GM18951 (cell line): ENCODE measurements at regions not wholly inside any gene's neighbourhood (a gene's known extent, or its start where the extent isn't known, plus 50 kb on each side); places are given as distances from the start of the nearest gene placed in this dataset.

ENCODE experiments used
- POLR2A ChIP-seq: IDR thresholded peaks from 4 replicates; pipeline ENCODE4 v1.6.1; 2011; ENCODE audit warnings: mild to moderate bottlenecking; ENCODE audit not compliant: insufficient read length, insufficient read depth; ENCODE audit errors: extremely low read depth
- in situ Hi-C: fragments of 300-500 bp; cut with MboI; formaldehyde crosslinking; loops from one replicate; pipeline ENCODE4 v1.12.0; 2022; ENCODE audit warnings: low sequenced_read_pairs, mixed read lengths, inconsistent platforms; ENCODE audit not compliant: unreplicated experiment

DNA sequence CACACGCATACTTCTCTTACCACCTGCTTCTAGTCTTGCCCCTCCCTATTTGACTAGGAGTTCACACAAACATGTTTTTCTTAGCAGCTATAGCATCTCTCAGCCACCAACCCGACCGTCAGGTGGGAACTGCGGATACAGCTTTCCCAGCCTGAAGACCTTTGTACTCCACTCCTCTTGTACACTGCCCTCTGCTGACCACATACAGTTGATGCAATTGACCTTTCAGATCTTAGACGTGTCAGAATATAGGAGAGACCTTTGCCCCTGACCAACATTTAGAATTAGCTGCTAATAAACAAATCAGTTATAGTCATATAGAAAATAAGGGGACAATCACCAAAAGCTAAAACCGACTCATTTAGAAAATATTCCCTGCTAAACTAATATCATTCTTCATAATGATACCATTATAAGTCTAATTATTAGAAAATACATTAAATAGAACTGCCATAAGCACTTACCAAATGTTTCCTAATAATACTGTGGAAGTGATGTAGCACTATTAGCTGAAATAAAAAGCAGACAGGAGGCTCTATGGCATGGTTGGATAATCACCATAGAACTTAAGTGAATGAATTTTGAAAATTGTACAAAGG is 208.4 kb downstream of the RAD51AP2 start:
- in situ Hi-C loops: loop anchor here (25.0 kb wide), 1 partner anchor 548 kb away; no protein-coding TSS in a partner anchor

DNA sequence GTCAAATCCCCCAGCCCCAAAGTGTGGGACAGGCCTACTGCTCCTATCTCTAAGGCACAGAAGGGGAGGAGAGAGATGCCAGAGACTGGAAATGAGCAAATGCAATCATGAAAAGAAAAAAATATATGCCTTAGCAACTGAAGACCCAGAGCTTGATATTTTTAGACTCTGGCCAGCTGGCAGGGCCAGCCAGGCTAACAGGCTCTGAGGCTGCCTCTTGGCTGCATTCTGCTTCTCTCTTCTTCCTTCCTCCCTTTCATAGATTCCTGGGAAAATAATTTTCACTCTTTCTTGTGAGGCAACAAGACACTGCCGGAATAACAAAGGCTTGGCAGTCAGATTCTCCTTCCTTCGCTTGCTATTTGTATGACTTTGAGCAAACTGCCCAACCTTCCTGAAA is 209.1 kb downstream of the RAD51AP2 start:
- TF ChIP-seq POLR2A: no peak
- in situ Hi-C loops: loop anchor here (25.0 kb wide), 1 partner anchor 547 kb away; no protein-coding TSS in a partner anchor

More for the DNA sequence above, 208.4 kb downstream of the RAD51AP2 start:
- TF ChIP-seq POLR2A: no peak

- in situ Hi-C loops: loop anchor here (25.0 kb wide), 1 partner anchor 544 kb away; no protein-coding TSS in a partner anchor
- TF ChIP-seq POLR2A: no peak
Measured at GRCh38 chr2:17306706-17307105, 211.5 kb downstream of the RAD51AP2 start.

GRCh38 chr2:17306219-17306618 is 212.0 kb downstream of the RAD51AP2 start:
- TF ChIP-seq POLR2A: no peak

GRCh38 chr2:17303521-17303920 is 214.7 kb downstream of the RAD51AP2 start:
- TF ChIP-seq POLR2A: no peak
- in situ Hi-C loops: loop anchor here (25.0 kb wide), 1 partner anchor 541 kb away; no protein-coding TSS in a partner anchor

More at GRCh38 chr2:17306219-17306618, 212.0 kb downstream of the RAD51AP2 start:
- in situ Hi-C loops: loop anchor here (25.0 kb wide), 1 partner anchor 544 kb away; no protein-coding TSS in a partner anchor

- TF ChIP-seq POLR2A: no peak
- in situ Hi-C loops: loop anchor here (25.0 kb wide), 1 partner anchor 541 kb away; no protein-coding TSS in a partner anchor
Measured at GRCh38 chr2:17303054-17303453, 215.2 kb downstream of the RAD51AP2 start.

DNA sequence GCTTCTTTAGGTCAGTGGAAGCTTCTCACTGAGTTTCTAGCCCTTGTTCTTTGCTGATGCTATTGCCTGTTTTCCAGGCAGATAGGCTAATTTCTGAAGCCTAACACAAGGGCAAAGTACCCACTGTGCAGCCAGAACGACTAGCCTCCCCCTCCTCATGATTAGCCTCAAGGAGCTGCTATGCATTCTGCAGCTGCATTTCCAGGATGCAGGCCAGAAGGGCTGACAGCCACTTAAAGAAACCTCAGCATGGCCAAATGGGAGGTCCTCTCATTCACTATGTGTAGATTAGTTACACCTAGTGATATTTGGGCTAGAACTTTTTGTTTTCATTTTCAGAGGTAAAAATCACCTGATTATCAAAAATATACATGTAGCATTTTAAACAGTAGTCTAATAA is 216.0 kb downstream of the RAD51AP2 start:
- in situ Hi-C loops: loop anchor here (25.0 kb wide), 1 partner anchor 540 kb away; no protein-coding TSS in a partner anchor
- TF ChIP-seq POLR2A: no peak

GRCh38 chr2:17301437-17301836 is 216.8 kb downstream of the RAD51AP2 start:
- in situ Hi-C loops: loop anchor here (25.0 kb wide), 1 partner anchor 539 kb away; no protein-coding TSS in a partner anchor
- no peak for TF ChIP-seq POLR2A

DNA sequence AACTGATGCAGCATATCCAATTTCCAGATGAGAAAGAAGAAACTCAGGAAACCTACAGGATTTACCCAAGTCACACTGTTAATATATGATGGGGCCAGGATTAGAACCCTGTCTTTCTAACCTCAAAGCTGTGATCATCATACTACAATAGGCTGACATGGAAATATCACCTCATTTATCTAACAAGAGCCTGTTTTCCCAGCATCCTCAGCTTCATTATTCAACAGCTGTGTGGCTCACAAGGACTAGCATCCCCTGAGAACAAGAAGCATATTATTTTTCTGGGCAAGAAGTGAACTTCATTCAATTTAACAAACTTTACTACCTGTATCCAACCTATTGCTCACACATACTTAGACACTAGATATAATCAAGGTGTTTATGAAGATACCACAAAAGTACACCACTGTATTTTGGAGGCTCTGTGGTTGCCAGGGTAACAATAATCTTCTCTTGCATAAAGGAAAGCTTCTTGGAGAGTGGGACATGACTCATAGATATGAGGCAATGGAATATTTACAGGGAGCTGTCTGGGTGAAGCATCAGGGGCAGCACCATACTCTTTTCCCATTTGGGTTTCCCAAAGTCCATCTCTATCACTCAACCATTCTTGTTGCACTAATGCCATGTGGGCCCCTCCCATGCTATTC is 218.2 kb downstream of the RAD51AP2 start:
- no peak for TF ChIP-seq POLR2A
- in situ Hi-C loops: loop anchor here (25.0 kb wide), 1 partner anchor 538 kb away; no protein-coding TSS in a partner anchor

GRCh38 chr2:17298453-17298852 is 219.8 kb downstream of the RAD51AP2 start:
- in situ Hi-C loops: no loop called here
- no peak for TF ChIP-seq POLR2A

DNA sequence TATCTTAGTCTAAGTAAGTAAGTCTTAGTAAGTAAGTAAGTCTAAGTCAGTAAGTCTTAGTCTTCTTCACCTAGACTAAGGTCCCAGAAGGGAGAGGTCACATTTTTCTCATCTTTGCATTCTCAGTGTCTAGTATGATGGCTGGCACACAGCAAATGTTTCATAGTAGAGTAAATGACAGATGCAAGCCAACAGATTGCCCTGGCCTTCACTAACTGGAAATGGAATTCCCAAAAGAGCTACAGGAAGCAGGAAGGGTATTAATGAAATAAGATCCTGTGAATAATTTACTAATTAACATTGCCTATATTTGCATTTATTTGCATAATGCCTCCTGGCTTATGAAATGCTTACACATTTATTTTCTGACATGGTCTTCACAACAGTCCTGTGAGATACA is 221.6 kb downstream of the RAD51AP2 start:
- in situ Hi-C loops: no loop called here
- no peak for TF ChIP-seq POLR2A

GRCh38 chr2:17289669-17290068 is 228.6 kb downstream of the RAD51AP2 start:
- TF ChIP-seq POLR2A: no peak
- in situ Hi-C loops: no loop called here

- in situ Hi-C loops: no loop called here
- no peak for TF ChIP-seq POLR2A
Measured at GRCh38 chr2:17287183-17287582, 231.1 kb downstream of the RAD51AP2 start.

DNA sequence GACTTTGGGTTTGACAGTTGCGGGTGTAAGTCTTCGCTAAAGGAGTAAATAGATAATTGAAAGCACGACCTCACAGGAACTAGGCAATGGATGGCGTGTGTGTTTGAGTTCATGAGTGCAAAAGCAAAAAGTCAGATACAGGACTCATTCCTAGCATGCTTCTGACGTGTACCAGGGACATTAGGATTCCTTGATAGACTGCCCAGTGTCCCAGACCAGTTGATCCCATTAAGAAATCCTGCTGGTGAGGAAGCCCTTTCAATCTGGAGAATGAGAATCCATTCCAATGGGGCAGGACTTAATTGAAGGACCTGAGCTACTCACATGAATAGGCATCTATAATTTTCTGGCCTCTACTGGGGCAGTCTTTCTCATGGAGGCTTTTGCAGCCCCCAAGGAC is 235.4 kb downstream of the RAD51AP2 start:
- in situ Hi-C loops: no loop called here
- no peak for TF ChIP-seq POLR2A
